HG03442 (cell line): ENCODE measurements at regions not wholly inside any gene's neighbourhood (a gene's known extent, or its start where the extent isn't known, plus 50 kb on each side); places are given as distances from the start of the nearest gene placed in this dataset.
"Not testable (repeated sequence)": the region's sequence is repeated elsewhere in the genome, so short reads cannot be mapped to it uniquely, and the experiment has no call there.

Experiments
- ATAC-seq: cut with Tn5 transposase; IDR thresholded peaks from one replicate; pipeline ENCODE4 v1.9.1; 2021; ENCODE audit warnings: mild to moderate bottlenecking, moderate library complexity; ENCODE audit not compliant: unreplicated experiment

GRCh38 chr1:221602830-221603229, 139.1 kb downstream of the DUSP10 start:
- no peak for ATAC-seq

- not testable (repeated sequence) for ATAC-seq
Observed at GRCh38 chr1:221604390-221604789, 137.5 kb downstream of the DUSP10 start.

GRCh38 chr1:221604948-221605347, 136.9 kb downstream of the DUSP10 start:
- no peak for ATAC-seq

GRCh38 chr1:221605569-221605968, 136.3 kb downstream of the DUSP10 start:
- ATAC-seq = no peak

GRCh38 chr1:221606256-221606655, 135.6 kb downstream of the DUSP10 start:
- ATAC-seq = no peak

GRCh38 chr1:221608835-221609320, 133.0 kb downstream of the DUSP10 start:
- ATAC-seq = no peak

GRCh38 chr1:221611656-221612046, 130.2 kb downstream of the DUSP10 start:
- no peak for ATAC-seq

- ATAC-seq = no peak
Observed at GRCh38 chr1:221612047-221612777, 129.7 kb downstream of the DUSP10 start.

GRCh38 chr1:221620437-221621384, 121.2 kb downstream of the DUSP10 start:
- ATAC-seq = no peak

GRCh38 chr1:221621683-221622082, 120.2 kb downstream of the DUSP10 start:
- no peak for ATAC-seq

- no peak for ATAC-seq
Observed at GRCh38 chr1:221622389-221622788, 119.5 kb downstream of the DUSP10 start.

GRCh38 chr1:221625026-221625425, 116.9 kb downstream of the DUSP10 start:
- no peak for ATAC-seq

- no peak for ATAC-seq
Observed at GRCh38 chr1:221626041-221626440, 115.8 kb downstream of the DUSP10 start.

- ATAC-seq = no peak
Observed at GRCh38 chr1:221630236-221630635, 111.7 kb downstream of the DUSP10 start.

GRCh38 chr1:221631556-221631955, 110.3 kb downstream of the DUSP10 start:
- no peak for ATAC-seq

- no peak for ATAC-seq
Observed at GRCh38 chr1:221632072-221632471, 109.8 kb downstream of the DUSP10 start.

- ATAC-seq = no peak
Observed at GRCh38 chr1:221633841-221634409, 108.0 kb downstream of the DUSP10 start.

GRCh38 chr1:221634606-221635005, 107.3 kb downstream of the DUSP10 start:
- ATAC-seq = no peak

GRCh38 chr1:221635305-221635704, 106.6 kb downstream of the DUSP10 start:
- no peak for ATAC-seq

- ATAC-seq = no peak
Observed at GRCh38 chr1:221636096-221636495, 105.8 kb downstream of the DUSP10 start.

- ATAC-seq = no peak
Observed at GRCh38 chr1:221636967-221637366, 104.9 kb downstream of the DUSP10 start.
